Peyer's patch (tissue), 4 donors: ENCODE measurements at regions not wholly inside any gene's neighbourhood (a gene's known extent, or its start where the extent isn't known, plus 50 kb on each side); places are given as distances from the start of the nearest gene placed in this dataset.

Source experiments
- DNase-seq, 3 donors: peaks; one replicate each; pipeline ENCODE4 v3.0.0-alpha.2; 2017 to 2019
- H3K27ac ChIP-seq, 4 donors: fragments of 200-600 bp; sonication (generic); one replicate each; pipeline ENCODE4 v1.5.1; 2016 to 2019
- H3K27me3 ChIP-seq, 2 donors: fragments of 200-600 bp; sonication (generic); one replicate each; pipeline ENCODE4 v1.5.1; 2019
- H3K36me3 ChIP-seq, 3 donors: fragments of 200-600 bp; sonication (generic); one replicate each; pipeline ENCODE4 v1.5.1; 2016 to 2019
- H3K4me1 ChIP-seq, 4 donors: fragments of 200-600 bp; sonication (generic); one replicate each; pipeline ENCODE4 v1.5.1; 2016 to 2019
- H3K4me3 ChIP-seq, 4 donors: fragments of 200-600 bp; sonication (generic); 1 replicate in 3 of 4; 2 replicates in 1 of 4; pipeline ENCODE4 v1.5.1; 2016 to 2019; ENCODE audit warnings: mild to moderate bottlenecking in 1 of 4
- H3K9me3 ChIP-seq, 4 donors: fragments of 200-600 bp; sonication (generic); one replicate each; pipeline ENCODE4 v1.5.1; 2016 to 2019; ENCODE audit warnings: mild to moderate bottlenecking in 1 of 4
- POLR2A ChIP-seq, 2 donors: fragments of 450-650 bp; IDR thresholded peaks; one replicate each; pipeline ENCODE4 v1.5.1; 2017; ENCODE audit warnings: antibody characterized with exemption in 2 of 2, mild to moderate bottlenecking in 2 of 2, moderate library complexity in 2 of 2
- TF ChIP-seq, protein P1 (sequence below), 6 experiments: fragments of 450-650 bp in 4 of 6; fragments of 200-600 bp in 2 of 6; sonication (generic) in 1 of 6; IDR thresholded peaks; one replicate each; pipeline ENCODE4 v1.5.1; 2017 to 2019; ENCODE audit warnings: antibody characterized with exemption in 6 of 6, mild to moderate bottlenecking in 3 of 6, moderate library complexity in 1 of 6

DNA sequence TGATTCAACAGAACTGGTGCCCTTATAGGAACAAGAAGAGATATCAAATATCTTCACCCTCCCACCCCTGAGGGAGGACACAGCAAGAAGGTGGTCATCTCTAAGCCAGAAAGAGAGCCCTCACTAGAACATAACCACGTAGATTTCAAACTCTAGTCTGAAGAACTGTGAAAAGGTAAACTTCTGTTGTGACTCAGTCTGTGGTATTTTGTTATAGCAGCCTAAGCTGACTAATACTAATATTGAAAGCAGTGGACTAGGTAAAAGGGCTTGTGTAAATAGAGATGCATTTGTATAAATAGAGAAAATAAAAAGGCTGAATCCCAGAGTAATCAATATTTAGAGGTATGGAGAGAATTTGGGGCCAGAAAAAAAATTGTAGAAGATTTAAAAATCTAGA, 157.6 kb upstream of the CCNH start:
- no peaks in the 10 kb centered on the region for H3K4me1 ChIP-seq
- H3K36me3 ChIP-seq: no peaks in the 10 kb centered on the region
- no peak overlapping the region for H3K27ac ChIP-seq
- TF ChIP-seq, protein P1, sequence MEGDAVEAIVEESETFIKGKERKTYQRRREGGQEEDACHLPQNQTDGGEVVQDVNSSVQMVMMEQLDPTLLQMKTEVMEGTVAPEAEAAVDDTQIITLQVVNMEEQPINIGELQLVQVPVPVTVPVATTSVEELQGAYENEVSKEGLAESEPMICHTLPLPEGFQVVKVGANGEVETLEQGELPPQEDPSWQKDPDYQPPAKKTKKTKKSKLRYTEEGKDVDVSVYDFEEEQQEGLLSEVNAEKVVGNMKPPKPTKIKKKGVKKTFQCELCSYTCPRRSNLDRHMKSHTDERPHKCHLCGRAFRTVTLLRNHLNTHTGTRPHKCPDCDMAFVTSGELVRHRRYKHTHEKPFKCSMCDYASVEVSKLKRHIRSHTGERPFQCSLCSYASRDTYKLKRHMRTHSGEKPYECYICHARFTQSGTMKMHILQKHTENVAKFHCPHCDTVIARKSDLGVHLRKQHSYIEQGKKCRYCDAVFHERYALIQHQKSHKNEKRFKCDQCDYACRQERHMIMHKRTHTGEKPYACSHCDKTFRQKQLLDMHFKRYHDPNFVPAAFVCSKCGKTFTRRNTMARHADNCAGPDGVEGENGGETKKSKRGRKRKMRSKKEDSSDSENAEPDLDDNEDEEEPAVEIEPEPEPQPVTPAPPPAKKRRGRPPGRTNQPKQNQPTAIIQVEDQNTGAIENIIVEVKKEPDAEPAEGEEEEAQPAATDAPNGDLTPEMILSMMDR (IDR thresholded peaks at IDR 0.05): no peak
- TF ChIP-seq POLR2A (IDR thresholded peaks at IDR 0.05): no peak
- H3K9me3 ChIP-seq: no peaks in the 10 kb centered on the region
- no peak overlapping the region for H3K4me3 ChIP-seq
- no peak for DNase-seq
- H3K27me3 ChIP-seq: no peaks in the 10 kb centered on the region

DNA sequence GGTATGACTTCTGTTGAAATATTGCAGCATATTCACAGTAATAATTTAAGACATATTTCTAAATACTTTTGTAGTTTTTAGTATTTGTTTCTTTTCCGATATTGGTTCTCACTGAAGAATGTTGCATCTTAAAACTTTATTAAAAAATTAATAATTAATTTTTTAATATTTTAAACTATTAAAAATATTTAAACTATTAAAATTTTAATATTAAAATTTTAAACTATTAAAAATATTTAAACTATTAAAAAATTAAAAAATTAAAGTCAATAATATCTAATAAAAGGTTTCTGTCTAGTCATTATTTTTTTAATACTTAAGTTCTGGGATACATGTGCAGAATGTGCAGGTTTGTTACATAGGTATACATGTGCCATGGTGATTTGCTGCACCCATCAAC, 149.3 kb upstream of the CCNH start:
- Histone ChIP-seq H3K4me3 (no peak overlapping the region), H3K36me3 (no peaks in the 10 kb centered on the region), H3K27me3 (no peaks in the 10 kb centered on the region), H3K27ac (no peak overlapping the region), H3K4me1 (no peaks in the 10 kb centered on the region), H3K9me3 (no peaks in the 10 kb centered on the region)
- no peak for TF ChIP-seq POLR2A (IDR thresholded peaks at IDR 0.05)
- TF ChIP-seq, protein P1 (IDR thresholded peaks at IDR 0.05): no peak
- DNase-seq: no peak

DNA sequence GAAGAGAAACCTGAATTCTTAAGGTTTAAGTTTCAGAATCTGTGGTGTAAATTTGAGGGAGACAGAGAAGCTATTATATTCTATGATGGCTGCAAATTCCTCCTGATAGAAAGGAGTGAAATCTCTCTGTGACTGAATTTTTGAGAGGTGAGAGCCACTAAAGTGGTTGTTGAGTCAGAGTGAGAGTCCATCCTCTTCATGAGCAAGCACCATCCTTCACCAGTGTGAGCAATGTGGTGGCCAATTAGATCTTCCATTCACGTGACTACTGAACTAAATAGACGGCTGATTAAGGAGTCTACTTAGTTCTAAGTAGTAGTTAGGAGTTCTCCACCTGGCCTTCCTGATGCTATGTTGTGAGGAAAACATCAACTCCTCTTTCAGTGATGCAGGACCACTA, 147.8 kb upstream of the CCNH start:
- no peak for TF ChIP-seq POLR2A (IDR thresholded peaks at IDR 0.05)
- TF ChIP-seq, protein P1 (IDR thresholded peaks at IDR 0.05): no peak
- Histone ChIP-seq H3K9me3 (no peaks in the 10 kb centered on the region), H3K36me3 (no peaks in the 10 kb centered on the region), H3K4me1 (no peaks in the 10 kb centered on the region), H3K4me3 (no peak overlapping the region), H3K27me3 (no peaks in the 10 kb centered on the region), H3K27ac (no peak overlapping the region)
- DNase-seq: no peak

DNA sequence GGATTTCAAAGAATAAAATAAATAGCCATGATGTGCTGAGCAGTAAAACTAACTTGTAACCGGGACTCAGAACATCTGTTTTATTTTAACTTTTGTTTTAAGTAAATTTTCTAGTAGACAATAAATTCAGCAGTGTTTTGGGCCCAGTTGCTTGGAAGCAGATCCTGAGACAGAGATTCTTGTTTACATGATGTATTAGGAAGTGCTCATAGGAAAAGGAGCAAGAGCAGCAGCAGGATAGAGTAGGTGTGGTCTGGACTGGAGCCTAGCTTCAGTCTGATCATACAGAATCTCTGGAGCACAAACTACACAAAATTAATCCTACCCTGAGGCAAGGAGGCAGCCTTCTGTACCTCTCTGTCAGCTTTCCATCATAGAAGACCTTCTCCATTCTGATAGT, 139.2 kb upstream of the CCNH start:
- TF ChIP-seq POLR2A (IDR thresholded peaks at IDR 0.05): no peak
- TF ChIP-seq, protein P1 (IDR thresholded peaks at IDR 0.05): no peak
- Histone ChIP-seq H3K27me3 (no peaks in the 10 kb centered on the region), H3K4me3 (no peak overlapping the region), H3K4me1 (no peaks in the 10 kb centered on the region), H3K27ac (no peak overlapping the region), H3K36me3 (no peaks in the 10 kb centered on the region), H3K9me3 (no peaks in the 10 kb centered on the region)
- DNase-seq: no peak

DNA sequence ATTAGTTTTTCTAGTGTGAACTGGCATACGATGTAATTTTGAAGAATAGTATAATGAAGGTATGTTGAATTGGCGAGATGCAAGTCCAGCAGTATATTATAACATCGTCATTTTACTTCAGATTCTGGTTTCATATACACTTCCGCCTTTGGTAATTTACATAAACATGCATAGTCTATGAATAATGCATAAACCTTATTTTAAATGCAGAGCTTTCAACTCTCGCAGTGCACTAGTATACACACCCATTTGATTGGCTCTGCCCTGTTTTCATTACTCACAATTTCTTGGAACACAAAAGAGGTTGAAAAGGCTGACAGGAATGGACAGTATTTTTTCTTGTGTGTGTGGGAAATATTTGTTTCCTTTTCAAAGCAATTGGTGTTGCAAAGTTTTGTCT, 128.9 kb upstream of the CCNH start:
- no peak for DNase-seq
- Histone ChIP-seq H3K9me3 (no peaks in the 10 kb centered on the region), H3K4me3 (no peak overlapping the region), H3K4me1 (no peaks in the 10 kb centered on the region), H3K27ac (no peak overlapping the region), H3K27me3 (no peaks in the 10 kb centered on the region), H3K36me3 (no peaks in the 10 kb centered on the region)
- TF ChIP-seq, protein P1 (IDR thresholded peaks at IDR 0.05): no peak
- TF ChIP-seq POLR2A (IDR thresholded peaks at IDR 0.05): no peak

DNA sequence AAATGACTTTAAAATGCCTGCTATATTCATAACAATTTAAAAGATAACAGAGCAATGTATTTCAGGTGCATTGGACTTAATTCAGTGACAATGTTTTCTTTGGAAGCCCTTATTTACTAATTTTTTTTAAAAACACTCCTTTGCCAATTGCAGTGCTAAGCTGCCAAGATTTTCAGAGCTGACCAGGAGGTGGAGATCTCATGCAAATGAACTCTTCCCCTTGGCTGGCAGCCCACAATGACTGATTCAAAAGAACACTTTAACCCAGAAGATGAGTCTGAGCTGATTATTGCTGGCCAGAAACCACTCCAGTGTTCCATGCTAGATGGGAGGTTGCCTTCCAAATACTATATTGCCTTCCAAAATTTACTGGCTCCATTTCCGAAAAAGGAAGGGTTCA, 128.3 kb upstream of the CCNH start:
- Histone ChIP-seq H3K9me3 (no peaks in the 10 kb centered on the region), H3K27me3 (no peaks in the 10 kb centered on the region), H3K4me1 (no peaks in the 10 kb centered on the region), H3K36me3 (no peaks in the 10 kb centered on the region), H3K4me3 (no peak overlapping the region), H3K27ac (no peak overlapping the region)
- peak in 2 of 3 donors; percentile 28 to 56 for DNase-seq
- no peak for TF ChIP-seq POLR2A (IDR thresholded peaks at IDR 0.05)
- TF ChIP-seq, protein P1 (IDR thresholded peaks at IDR 0.05): no peak
